OCI-LY3 (cell line): ENCODE measurements at regions not wholly inside any gene's neighbourhood (a gene's known extent, or its start where the extent isn't known, plus 50 kb on each side); places are given as distances from the start of the nearest gene placed in this dataset.
A peak's percentile ranks its signal among the peaks of the same experiment; 100 is the strongest.

Experiments
- H2AFZ ChIP-seq: fragments of 200-600, 300-600 bp; shearing (Covaris generic); 2 replicates; pipeline ENCODE4 v1.6.0; 2014; ENCODE audit warnings: antibody characterized with exemption, low read depth, low read length
- H3K27ac ChIP-seq: fragments of 200-600, 300-600 bp; sonication (generic); 2 replicates; pipeline ENCODE4 v1.5.1; 2014; ENCODE audit warnings: mild to moderate bottlenecking, low read length, moderate library complexity, mixed read lengths
- H3K27me3 ChIP-seq: fragments of 200-600, 300-600 bp; sonication (generic); 2 replicates; pipeline ENCODE4 v1.6.1; 2014; ENCODE audit warnings: low read depth, low read length, mixed read lengths
- H3K36me3 ChIP-seq: fragments of 200-600, 300-600 bp; sonication (generic); replicated peaks from 2 replicates; pipeline ENCODE3; 2014; ENCODE audit warnings: low read depth, low read length, mixed read lengths
- H3K4me1 ChIP-seq: fragments of 300-600, 200-600 bp; sonication (generic); 2 replicates; pipeline ENCODE4 v1.6.1; 2014; ENCODE audit warnings: low read length, mixed read lengths
- H3K4me2 ChIP-seq: fragments of 200-600, 300-600 bp; sonication (generic); 2 replicates; pipeline ENCODE4 v1.6.1; 2014; ENCODE audit warnings: low read length, mixed read lengths
- H3K4me3 ChIP-seq: fragments of 300-600, 200-600 bp; sonication (generic); 2 replicates; pipeline ENCODE4 v1.5.1; 2014; ENCODE audit warnings: antibody characterized with exemption, mild to moderate bottlenecking, low read length, moderate library complexity
- H3K79me2 ChIP-seq: fragments of 300-600, 200-600 bp; shearing (Covaris generic); 2 replicates; pipeline ENCODE4 v1.6.1; 2014; ENCODE audit warnings: mild to moderate bottlenecking, low read length, mixed read lengths
- H3K9ac ChIP-seq: fragments of 300-600, 200-600 bp; shearing (Covaris generic); 2 replicates; pipeline ENCODE4 v1.6.0; 2014; ENCODE audit warnings: mild to moderate bottlenecking, low read length, moderate library complexity
- H3K9me3 ChIP-seq: fragments of 200-600, 300-600 bp; shearing (Covaris generic); 2 replicates; pipeline ENCODE4 v1.6.1; 2014; ENCODE audit warnings: low read length, mixed read lengths; ENCODE audit not compliant: insufficient read depth
- H4K20me1 ChIP-seq: fragments of 200-600, 300-600 bp; sonication (generic); 2 replicates; pipeline ENCODE4 v1.6.1; 2016; ENCODE audit warnings: low read length, mixed read lengths; ENCODE audit not compliant: insufficient read depth
- EZH2phosphoT487 ChIP-seq: fragments of 200-600 bp; shearing (Covaris generic); IDR thresholded peaks from 2 replicates; pipeline ENCODE4 v1.6.1; 2018; ENCODE audit warnings: antibody characterized with exemption, mixed run types, low read depth
- TF ChIP-seq, protein P1 (sequence below): fragments of 200-600, 300-600 bp; sonication (generic); IDR thresholded peaks from 2 replicates; pipeline ENCODE4 v1.5.1; 2014; ENCODE audit warnings: antibody characterized with exemption, low read length, low read depth

GRCh38 chr17:79401704-79402674 is 208.9 kb downstream of the RBFOX3 start:
- no peaks in the 10 kb centered on the region for H3K4me1 ChIP-seq
- no peaks in the 10 kb centered on the region for H3K79me2 ChIP-seq
- no peaks in the 10 kb centered on the region for H3K9me3 ChIP-seq
- no peaks in the 10 kb centered on the region for H4K20me1 ChIP-seq
- H3K27ac ChIP-seq = no peak overlapping the region
- TF ChIP-seq, protein P1, sequence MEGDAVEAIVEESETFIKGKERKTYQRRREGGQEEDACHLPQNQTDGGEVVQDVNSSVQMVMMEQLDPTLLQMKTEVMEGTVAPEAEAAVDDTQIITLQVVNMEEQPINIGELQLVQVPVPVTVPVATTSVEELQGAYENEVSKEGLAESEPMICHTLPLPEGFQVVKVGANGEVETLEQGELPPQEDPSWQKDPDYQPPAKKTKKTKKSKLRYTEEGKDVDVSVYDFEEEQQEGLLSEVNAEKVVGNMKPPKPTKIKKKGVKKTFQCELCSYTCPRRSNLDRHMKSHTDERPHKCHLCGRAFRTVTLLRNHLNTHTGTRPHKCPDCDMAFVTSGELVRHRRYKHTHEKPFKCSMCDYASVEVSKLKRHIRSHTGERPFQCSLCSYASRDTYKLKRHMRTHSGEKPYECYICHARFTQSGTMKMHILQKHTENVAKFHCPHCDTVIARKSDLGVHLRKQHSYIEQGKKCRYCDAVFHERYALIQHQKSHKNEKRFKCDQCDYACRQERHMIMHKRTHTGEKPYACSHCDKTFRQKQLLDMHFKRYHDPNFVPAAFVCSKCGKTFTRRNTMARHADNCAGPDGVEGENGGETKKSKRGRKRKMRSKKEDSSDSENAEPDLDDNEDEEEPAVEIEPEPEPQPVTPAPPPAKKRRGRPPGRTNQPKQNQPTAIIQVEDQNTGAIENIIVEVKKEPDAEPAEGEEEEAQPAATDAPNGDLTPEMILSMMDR = no peak
- TF ChIP-seq EZH2phosphoT487 = no peak
- no peak overlapping the region for H3K4me3 ChIP-seq
- no peaks in the 10 kb centered on the region for H3K36me3 ChIP-seq
- H3K4me2 ChIP-seq = no peak overlapping the region
- no peak overlapping the region for H2AFZ ChIP-seq
- no peak overlapping the region for H3K9ac ChIP-seq
- peaks cover 13% of the 10 kb centered on the region; the same call in 1 of the 2 replicates for H3K27me3 ChIP-seq

DNA sequence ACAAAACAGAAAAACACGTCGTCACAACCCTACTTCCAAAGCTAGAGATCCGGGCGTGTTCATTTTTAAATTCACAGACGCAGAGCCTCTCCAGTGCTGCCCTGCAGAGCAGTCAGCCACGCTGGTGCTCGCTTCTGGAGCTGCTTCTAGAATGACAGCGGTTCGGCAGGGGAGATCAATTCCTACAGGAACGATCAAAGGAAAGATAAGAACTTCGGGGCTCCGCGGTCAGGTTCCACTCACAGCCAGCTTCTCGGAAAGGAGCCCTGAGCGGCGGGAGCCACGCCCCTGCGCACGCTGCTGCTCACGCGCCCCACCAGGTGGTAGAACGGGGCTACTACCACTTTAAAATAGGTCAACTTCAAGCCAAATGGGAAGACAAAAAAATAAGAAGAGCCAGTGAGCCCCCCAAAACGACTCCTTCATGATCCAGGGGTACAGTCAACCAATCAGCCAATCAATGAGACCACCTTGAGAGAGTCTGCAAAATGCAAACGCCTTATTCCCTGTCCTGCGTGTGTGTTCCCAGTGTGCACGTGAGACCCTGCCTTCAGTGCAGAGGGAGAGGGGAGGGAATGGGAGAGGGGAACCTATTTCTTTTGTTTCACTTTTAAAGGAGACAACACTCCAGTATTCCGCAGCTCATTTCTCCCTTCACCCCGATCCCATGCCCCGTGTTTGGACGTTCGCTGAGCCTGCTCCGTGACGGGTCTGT is 209.7 kb downstream of the RBFOX3 start:
- Histone ChIP-seq H3K36me3 (no peaks in the 10 kb centered on the region), H3K9ac (0 out of 2 replicates have a peak overlapping the region, but pooled peaks have one; percentile 34), H2AFZ (peak overlapping the region; percentile 70), H3K9me3 (no peaks in the 10 kb centered on the region), H3K4me1 (no peaks in the 10 kb centered on the region), H3K27me3 (peaks cover 13% of the 10 kb centered on the region; the same call in 1 of the 2 replicates), H3K79me2 (no peaks in the 10 kb centered on the region), H3K4me3 (peak overlapping the region; percentile 67), H3K4me2 (peak overlapping the region; percentile 79), H4K20me1 (no peaks in the 10 kb centered on the region), H3K27ac (no peak overlapping the region)
- TF ChIP-seq EZH2phosphoT487 = no peak
- TF ChIP-seq, protein P1 = peak; percentile 73

DNA sequence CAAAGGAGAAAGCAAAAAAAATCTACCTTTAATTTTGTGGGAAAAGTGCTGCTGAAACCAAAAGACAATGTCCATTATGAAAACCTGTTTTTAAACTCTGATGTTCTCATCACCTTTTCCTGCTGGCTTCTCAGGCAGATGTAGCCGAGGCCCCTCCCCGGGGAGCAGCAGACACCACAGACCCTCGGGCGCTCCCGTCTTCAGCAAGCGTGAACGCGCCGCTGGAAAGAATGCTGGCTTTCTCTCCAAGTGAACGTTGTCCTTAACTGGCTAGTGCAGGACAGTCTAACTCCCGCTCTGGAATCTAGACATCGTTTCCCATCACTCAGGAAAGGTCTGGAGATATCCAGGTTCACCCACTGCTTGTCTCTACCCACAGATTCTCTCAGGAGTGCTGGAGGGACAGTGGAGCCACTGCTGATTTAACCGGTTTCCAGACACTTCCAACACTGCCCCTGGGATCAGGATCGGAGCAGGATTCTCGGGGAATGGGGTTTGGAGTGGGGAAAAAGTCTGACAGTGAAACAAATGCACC is 211.2 kb downstream of the RBFOX3 start:
- Histone ChIP-seq H3K4me2 (no peak overlapping the region), H3K36me3 (no peaks in the 10 kb centered on the region), H3K79me2 (no peaks in the 10 kb centered on the region), H3K9ac (no peak overlapping the region), H3K9me3 (no peaks in the 10 kb centered on the region), H4K20me1 (no peaks in the 10 kb centered on the region), H2AFZ (no peak overlapping the region), H3K4me1 (no peaks in the 10 kb centered on the region), H3K27ac (no peak overlapping the region), H3K4me3 (no peak overlapping the region), H3K27me3 (peaks cover 16% of the 10 kb centered on the region)
- TF ChIP-seq EZH2phosphoT487 = no peak
- TF ChIP-seq, protein P1 = no peak

GRCh38 chr17:79398441-79398840 is 212.4 kb downstream of the RBFOX3 start:
- no peaks in the 10 kb centered on the region for H3K79me2 ChIP-seq
- no peak overlapping the region for H3K27ac ChIP-seq
- H3K9ac ChIP-seq = no peak overlapping the region
- no peaks in the 10 kb centered on the region for H3K9me3 ChIP-seq
- no peak overlapping the region for H3K4me3 ChIP-seq
- no peaks in the 10 kb centered on the region for H4K20me1 ChIP-seq
- TF ChIP-seq EZH2phosphoT487 = no peak
- no peaks in the 10 kb centered on the region for H3K4me1 ChIP-seq
- H3K27me3 ChIP-seq = peaks cover 16% of the 10 kb centered on the region
- no peak overlapping the region for H3K4me2 ChIP-seq
- H3K36me3 ChIP-seq = no peaks in the 10 kb centered on the region
- H2AFZ ChIP-seq = no peak overlapping the region
